Mucosa of gallbladder (tissue), 1 donor: ENCODE measurements at regions not wholly inside any gene's neighbourhood (a gene's known extent, or its start where the extent isn't known, plus 50 kb on each side); places are given as distances from the start of the nearest gene placed in this dataset.

Experiments
- DNase-seq: peaks from one replicate; pipeline ENCODE4 v3.0.0-alpha.2; 2020; ENCODE audit warnings: low spot score
- donor health status: DM: no; HTN: no; CAD: no.

GRCh38 chr2:134170700-134171099, 83.2 kb upstream of the MGAT5 start:
- DNase-seq: no peak

GRCh38 chr2:134173338-134174016, 80.4 kb upstream of the MGAT5 start:
- DNase-seq: no peak

- DNase-seq: no peak
These were observed 79.2 kb upstream of the MGAT5 start for GRCh38 chr2:134174711-134175110.

DNA sequence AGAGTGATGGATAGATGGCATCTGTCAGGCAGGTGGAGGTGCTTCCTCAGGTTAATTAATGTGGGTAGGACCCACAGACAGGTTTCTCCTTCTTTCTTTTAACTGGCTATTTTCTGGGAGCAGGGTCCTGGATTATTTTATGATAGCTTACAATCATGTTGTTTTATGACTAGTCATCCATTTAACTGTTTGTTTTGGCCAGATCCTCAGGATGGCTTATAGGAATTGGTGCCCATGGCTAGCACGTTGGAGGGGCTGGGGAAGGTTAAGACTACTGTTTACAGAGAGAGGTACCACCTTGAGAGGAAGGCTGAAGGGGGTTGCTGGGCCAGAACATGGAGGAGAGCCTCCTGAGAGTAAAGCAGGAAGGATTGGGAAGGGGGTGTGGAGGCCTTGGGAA, 78.0 kb upstream of the MGAT5 start:
- DNase-seq: no peak

DNA sequence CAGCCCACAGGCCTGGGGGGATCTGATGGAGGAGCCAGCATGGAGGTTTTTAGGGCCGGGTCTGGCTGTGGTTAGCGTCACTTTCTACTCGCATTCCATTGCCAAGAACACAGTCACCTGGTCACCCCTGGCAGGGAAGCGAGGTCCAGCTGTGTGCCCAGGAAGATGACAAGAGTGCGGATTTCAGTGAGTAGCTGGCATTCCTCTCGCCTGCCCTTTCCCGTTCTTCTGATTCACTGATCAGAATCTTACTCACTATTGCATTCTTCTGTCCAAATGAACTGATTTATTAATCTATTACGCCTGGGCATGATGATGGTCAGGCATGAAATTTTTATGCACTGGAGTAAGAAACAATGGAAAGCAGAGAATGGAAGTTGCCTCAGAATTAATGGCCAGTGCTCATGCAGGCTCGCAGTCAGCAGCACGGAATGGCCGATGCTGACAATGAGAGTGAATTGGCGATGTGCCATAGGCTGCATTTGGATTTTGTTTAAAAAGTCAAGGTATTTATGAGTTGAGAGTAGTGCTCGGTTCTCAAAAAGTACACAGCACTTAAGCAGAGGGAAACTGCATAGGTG, 76.4 kb upstream of the MGAT5 start:
- DNase-seq: peak; percentile 31

GRCh38 chr2:134178138-134178877, 75.6 kb upstream of the MGAT5 start:
- DNase-seq: no peak

GRCh38 chr2:134181219-134181618, 72.7 kb upstream of the MGAT5 start:
- no peak for DNase-seq

- no peak for DNase-seq
These were observed 70.2 kb upstream of the MGAT5 start for GRCh38 chr2:134183679-134184078.

DNA sequence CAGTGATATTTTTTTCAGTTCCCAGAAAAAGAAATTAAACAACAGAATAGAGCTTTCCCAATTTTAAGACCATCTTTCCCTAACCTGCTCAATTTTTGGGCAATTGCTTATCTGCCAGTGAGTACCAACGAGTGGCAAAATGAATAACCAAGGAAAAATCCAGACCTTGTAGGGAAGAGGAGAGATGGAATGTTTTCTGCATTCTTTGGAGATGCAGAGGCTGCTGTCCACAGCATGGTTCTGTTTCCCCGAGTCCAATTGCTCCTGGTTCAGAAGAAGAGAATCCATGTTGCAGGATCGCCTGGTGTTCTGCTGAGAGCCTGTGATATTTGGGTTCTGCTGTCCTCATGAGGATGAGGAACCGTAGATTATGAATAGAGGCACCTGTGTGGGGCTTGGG, 68.2 kb upstream of the MGAT5 start:
- DNase-seq: no peak

GRCh38 chr2:134189009-134189720, 64.7 kb upstream of the MGAT5 start:
- peak; percentile 84 for DNase-seq

GRCh38 chr2:134190062-134190806, 63.6 kb upstream of the MGAT5 start:
- no peak for DNase-seq

DNA sequence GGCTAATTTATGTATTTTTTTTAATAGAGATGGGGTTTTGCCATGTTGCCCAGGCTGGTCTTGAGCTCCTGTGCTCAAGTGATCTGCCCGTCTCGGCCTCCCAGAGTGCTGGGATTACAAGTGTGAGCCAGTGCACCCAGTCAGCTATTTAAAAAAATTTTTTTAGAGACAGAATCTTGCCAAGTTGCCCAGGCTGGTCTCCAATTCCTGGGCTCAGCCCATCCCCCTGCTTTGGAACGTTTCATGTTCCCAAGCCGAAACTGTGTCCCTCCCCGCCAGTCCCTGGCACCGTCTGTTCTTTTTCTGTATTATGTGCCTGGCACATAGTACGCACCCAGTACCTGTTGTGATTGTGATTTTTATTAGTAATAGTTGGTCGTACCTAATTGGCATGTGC, 63.1 kb upstream of the MGAT5 start:
- no peak for DNase-seq

DNA sequence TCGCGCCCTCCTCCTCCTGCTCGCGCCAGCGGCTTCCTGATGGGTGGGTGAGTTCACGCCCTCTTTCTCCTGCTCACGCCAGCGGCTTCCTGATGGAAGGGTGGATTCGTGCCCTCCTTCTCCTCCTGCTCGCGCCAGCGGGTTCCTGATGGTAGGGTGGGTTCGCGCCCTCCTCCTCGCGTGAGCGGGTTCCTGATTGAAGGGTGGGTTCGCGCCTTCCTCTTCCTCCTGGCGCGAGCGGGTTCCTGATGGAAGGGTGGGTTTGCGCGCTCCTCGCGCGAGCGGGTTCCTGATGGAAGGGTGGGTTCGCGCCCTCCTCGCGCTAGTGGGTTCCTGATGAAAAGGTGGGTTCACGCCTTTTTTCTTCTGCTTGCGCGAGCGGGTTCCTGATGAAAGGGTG, 62.0 kb upstream of the MGAT5 start:
- no peak for DNase-seq

- DNase-seq: no peak
These were observed 60.9 kb upstream of the MGAT5 start for GRCh38 chr2:134193006-134193405.

DNA sequence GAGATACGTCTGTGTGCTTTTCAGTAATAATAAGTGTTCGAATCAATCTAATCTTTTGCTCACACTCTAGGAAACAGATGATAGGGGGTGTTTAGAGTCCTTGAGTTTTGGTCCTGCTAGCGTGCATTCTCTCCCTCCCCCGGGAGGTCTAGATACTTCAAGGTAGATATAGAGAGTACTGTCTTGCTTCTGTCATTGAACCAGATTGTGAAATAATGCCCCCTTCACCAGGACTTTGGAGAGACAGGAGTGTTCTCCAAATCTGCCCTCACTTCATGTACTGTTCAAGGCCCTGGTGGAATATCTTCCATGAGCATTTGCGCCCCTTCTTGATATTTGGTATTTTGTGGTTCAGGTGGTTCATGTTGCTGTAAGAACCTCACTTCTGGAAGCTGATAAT, 59.4 kb upstream of the MGAT5 start:
- no peak for DNase-seq

DNA sequence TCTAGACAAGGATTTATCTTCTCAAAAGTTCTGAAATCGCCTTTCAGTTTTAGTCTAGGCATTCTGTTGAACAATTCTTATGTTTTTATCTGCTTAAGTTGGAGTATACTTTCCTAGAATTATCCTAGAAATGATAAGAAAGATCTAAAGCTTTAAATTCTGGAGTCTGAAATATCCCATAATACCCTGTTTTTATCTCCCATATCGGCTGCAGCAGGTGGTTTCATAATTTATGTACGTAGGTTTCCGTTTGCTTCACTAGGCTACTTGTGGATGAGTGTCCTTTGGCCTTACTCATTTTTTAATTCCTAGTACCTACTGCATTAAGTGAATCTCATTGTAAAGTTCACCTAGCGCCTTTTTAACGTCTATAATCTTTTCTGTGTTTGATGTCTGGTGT, 58.5 kb upstream of the MGAT5 start:
- no peak for DNase-seq

DNA sequence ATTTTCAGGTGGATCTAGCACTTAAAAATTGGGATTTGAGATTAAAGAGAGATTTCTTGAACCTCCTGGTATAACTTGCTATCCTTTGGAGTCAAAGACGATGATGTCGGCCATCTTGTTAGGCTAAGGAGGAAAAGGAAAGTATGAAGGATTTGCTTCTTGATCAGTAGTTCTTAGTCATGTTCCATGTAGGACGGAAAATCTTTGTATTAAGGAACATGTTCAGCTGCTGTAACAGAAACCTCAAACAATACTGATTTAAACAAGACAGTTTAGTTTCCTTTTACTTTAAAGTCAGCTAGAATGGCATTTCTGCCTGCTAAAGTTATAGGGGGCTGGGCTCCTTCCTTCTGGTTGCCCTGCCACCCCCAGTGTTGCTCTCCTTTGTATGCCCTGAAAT, 56.4 kb upstream of the MGAT5 start:
- DNase-seq: no peak

DNA sequence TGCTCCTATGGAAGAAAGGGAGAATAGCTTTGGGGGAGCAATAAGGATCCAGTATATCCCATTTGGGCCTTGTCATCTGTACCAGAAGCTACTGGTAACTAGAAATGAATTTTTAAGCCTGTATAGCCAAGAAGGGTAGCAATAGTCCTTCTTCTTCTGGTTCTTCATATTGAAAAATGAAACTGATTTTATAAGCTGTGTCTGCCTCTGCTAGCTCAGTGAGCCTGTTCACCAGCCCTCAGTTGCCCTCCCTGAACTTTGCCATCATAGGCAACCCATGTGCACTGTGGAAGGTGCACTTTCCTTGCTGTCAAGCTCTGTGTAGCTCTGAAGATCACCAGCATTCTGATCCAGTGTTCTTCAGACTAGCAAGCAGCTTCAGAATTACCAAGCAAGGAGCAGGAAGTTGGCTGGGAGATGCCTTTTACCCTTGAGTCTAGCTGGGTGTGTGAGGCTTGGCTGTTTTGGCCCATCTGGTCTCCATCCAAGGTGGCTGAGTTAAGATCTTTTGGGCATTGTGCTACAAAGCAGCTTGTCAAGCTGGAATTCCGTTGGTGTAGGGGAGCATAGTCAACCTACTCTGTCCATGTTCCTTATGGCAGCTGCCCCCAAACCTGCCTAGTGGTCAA, 55.8 kb upstream of the MGAT5 start:
- no peak for DNase-seq

GRCh38 chr2:134199123-134199522, 54.7 kb upstream of the MGAT5 start:
- DNase-seq: no peak

- no peak for DNase-seq
These were observed 53.7 kb upstream of the MGAT5 start for GRCh38 chr2:134200036-134200618.

DNA sequence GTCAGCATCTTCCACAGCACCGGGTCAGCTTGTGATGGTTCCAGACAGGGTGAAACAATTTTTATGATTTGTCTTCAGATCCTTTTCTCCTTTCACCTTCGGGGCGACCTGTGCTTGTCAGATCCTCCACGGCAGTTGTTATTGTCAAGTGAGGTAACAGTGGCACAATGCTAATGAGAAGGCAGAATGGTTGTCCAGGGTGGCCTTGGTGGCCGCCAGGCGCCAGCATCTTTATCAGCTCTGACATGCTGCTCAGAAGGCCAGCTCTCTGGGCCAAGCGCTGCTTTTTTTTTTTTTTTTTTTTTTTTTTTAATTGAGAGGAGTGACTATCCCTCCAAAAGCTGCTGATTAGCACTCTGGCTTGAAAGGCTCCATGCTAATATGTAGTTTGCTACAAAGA, 52.3 kb upstream of the MGAT5 start:
- DNase-seq: no peak
